ENCODE measurements at regions not wholly inside any gene's neighbourhood (a gene's known extent, or its start where the extent isn't known, plus 50 kb on each side); places are given as distances from the start of the nearest gene placed in this dataset.

DNA sequence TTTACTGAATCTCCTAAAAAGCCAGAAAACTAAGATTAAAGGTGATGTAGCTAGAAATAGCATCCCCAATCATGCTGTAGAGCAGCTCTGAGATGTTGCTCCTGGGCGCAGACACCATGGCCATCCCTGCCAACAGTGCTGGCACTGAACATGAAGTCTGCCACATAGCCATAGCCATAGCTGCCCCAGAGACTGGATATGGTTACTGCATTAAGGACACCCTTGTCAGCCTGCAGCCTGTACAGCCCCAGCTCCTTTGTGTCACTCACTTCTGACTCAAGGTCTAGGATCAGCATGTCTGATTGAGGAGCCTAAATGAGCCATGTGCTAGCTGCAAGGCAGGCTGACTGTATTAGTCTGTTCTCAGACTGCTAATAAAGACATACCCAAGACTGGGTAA is 284.6 kb downstream of the RPS24 start:
- Histone ChIP-seq H3K9me3 (no peaks in the 10 kb centered on the region), H3K4me1 (no peaks in the 10 kb centered on the region), H3K4me3 (no peak overlapping the region), H3K36me3 (replicated peaks) (no peaks in the 10 kb centered on the region), H3K27me3 (ENCODE audit: low read depth) (no peaks in the 10 kb centered on the region)
- in situ Hi-C loops (cut with MboI; ENCODE audit: low sequenced_read_pairs), result no loop called here
- no peak for DNase-seq (ENCODE audit: low spot score in 2 of 2)

DNA sequence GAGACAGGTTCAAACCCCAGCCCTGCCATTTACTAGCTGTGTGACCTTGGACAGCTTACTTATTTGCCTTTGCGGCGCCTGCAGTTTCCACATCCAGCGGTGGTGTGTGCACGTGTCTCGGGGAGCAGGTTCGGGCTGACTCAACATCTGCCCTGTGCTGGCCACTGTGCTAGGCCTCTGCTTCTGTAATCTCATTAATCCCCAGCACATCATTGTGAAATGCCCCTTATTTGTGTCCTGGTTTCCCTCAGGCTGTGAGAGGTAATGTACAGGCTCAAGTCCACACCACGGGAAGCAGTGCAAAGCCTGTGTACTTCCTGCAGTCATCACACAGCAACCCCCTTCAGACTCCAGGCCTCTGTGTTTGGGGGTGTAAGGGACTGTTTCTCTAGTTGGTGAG is 285.7 kb downstream of the RPS24 start:
- Histone ChIP-seq H3K27me3 (ENCODE audit: low read depth) (no peaks in the 10 kb centered on the region), H3K36me3 (replicated peaks) (no peaks in the 10 kb centered on the region)

DNA sequence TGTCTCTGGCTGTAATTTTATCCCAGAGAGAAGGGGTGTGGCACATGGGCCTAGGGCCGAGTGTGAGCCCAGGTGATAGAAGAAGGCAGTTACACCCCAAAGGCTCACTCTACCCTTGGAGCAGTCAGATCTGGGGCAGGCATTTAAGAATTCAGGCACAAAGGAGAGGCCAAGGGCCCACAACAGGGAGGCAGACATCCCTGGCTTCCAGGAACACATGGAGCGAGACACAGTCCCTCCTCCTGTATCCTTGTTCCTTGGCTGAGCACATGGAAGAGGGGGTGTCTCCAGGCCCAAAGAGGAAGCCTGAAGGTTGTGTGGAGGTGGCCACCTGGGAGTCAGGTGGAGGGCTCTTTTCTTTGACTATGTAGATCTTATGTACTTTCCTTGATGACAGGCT is 286.2 kb downstream of the RPS24 start:
- no peaks in the 10 kb centered on the region for H3K27me3 ChIP-seq (ENCODE audit: low read depth)
- no peaks in the 10 kb centered on the region for H3K4me1 ChIP-seq
- no peaks in the 10 kb centered on the region for H3K36me3 ChIP-seq (replicated peaks)
- H3K4me3 ChIP-seq, result no peak overlapping the region
- no peaks in the 10 kb centered on the region for H3K9me3 ChIP-seq
- no peak for DNase-seq (ENCODE audit: low spot score in 2 of 2)
- in situ Hi-C loops (cut with MboI; ENCODE audit: low sequenced_read_pairs), result no loop called here

More for the DNA sequence above, 285.7 kb downstream of the RPS24 start:
- no peaks in the 10 kb centered on the region for H3K9me3 ChIP-seq
- H3K4me3 ChIP-seq, result no peak overlapping the region
- no peaks in the 10 kb centered on the region for H3K4me1 ChIP-seq
- DNase-seq (ENCODE audit: low spot score in 2 of 2), result no peak
- in situ Hi-C loops (cut with MboI; ENCODE audit: low sequenced_read_pairs), result no loop called here

DNA sequence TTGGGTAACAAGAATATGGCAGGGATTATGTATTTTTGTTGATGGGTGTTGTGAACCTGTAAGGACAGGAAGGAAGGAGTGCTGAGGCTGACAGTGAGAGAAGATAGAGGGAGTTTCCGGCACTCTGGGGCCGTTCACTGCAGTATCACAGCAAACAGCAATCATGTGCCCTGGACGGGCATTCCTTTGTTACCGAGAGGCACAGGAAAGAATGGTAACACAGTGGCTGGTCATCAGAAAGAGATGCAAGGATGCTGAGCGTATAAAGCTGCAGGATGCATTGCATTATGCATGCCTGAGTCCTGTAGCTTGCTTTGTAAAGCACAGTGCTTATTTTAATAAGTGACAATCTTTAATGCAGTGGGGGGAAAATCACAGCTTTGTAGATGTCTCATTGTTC is 286.8 kb downstream of the RPS24 start:
- no peaks in the 10 kb centered on the region for H3K27me3 ChIP-seq (ENCODE audit: low read depth)
- H3K4me3 ChIP-seq, result no peak overlapping the region
- no peaks in the 10 kb centered on the region for H3K9me3 ChIP-seq
- H3K36me3 ChIP-seq (replicated peaks), result no peaks in the 10 kb centered on the region
- in situ Hi-C loops (cut with MboI; ENCODE audit: low sequenced_read_pairs), result no loop called here
- H3K4me1 ChIP-seq, result no peaks in the 10 kb centered on the region
- no peak for DNase-seq (ENCODE audit: low spot score in 2 of 2)

DNA sequence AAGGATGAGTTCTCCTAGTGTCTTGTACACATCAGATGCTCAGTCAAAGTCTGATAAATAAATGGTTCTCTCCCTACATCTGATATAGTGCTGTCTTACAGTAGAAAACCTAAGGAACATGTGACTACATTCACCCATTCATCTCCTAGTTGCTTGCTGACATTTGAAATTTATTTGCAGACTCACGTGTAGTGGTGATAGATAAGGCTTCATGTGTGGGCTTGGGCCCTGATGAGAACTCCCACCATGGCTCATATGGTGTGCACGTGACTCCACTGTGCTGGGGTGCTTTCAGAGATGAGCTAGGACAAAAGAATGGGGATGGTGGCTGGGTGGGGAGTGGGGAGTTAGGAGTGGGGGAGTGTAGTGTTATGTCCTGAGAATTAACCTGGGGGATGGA is 287.3 kb downstream of the RPS24 start:
- DNase-seq (ENCODE audit: low spot score in 2 of 2), result no peak
- no peaks in the 10 kb centered on the region for H3K4me1 ChIP-seq
- no peak overlapping the region for H3K4me3 ChIP-seq
- no peaks in the 10 kb centered on the region for H3K9me3 ChIP-seq
- in situ Hi-C loops (cut with MboI; ENCODE audit: low sequenced_read_pairs), result no loop called here
- no peaks in the 10 kb centered on the region for H3K27me3 ChIP-seq (ENCODE audit: low read depth)
- H3K36me3 ChIP-seq (replicated peaks), result no peaks in the 10 kb centered on the region

DNA sequence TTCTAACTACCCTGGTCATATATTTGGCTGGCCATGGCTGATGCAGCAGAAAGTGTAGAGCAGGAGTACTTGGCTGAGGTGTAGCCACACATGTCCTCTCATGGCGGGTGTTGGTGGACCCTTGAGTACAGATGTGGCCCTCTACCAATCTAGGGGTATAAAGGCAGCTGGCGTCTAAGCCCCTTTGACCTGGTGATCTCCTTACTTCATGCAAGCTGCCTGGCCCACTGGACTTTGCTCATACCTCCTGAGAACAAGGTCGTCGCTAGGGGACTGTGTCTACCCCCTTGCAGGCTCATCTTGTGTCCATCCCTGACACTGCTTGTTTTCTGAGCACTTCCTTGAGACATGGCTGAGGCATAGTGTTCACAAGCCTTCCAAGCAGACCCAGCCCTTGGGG is 287.8 kb downstream of the RPS24 start:
- in situ Hi-C loops (cut with MboI; ENCODE audit: low sequenced_read_pairs), result no loop called here
- no peaks in the 10 kb centered on the region for H3K9me3 ChIP-seq
- DNase-seq (ENCODE audit: low spot score in 2 of 2), result no peak

DNA sequence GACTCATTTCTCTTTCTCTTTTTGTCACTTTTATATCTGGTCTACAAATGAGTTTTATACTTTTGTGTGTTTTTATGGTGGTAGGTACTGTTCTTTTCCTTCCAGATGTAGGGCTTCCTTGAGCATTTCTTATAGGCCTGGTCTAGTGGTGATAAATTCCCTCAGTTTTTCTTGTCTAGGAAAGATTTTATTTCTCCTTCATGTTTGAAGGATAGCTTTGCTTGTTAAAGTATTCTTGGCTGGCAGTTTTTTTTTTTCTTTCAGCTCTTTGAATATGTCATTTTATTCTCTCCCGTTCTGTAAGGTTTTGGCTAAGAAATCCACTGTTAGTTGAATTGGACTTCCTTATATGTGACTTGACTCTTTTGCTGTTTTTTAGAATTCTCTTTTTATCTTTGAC is 292.7 kb downstream of the RPS24 start:
- Histone ChIP-seq H3K36me3 (replicated peaks) (no peaks in the 10 kb centered on the region), H3K4me3 (no peak overlapping the region), H3K4me1 (no peaks in the 10 kb centered on the region), H3K9me3 (no peaks in the 10 kb centered on the region), H3K27me3 (ENCODE audit: low read depth) (no peaks in the 10 kb centered on the region)
- DNase-seq (ENCODE audit: low spot score in 2 of 2), result no peak
- in situ Hi-C loops (cut with MboI; ENCODE audit: low sequenced_read_pairs), result no loop called here

More for the DNA sequence above, 287.8 kb downstream of the RPS24 start:
- no peak overlapping the region for H3K4me3 ChIP-seq
- no peaks in the 10 kb centered on the region for H3K27me3 ChIP-seq (ENCODE audit: low read depth)
- no peaks in the 10 kb centered on the region for H3K4me1 ChIP-seq
- H3K36me3 ChIP-seq (replicated peaks), result no peaks in the 10 kb centered on the region

DNA sequence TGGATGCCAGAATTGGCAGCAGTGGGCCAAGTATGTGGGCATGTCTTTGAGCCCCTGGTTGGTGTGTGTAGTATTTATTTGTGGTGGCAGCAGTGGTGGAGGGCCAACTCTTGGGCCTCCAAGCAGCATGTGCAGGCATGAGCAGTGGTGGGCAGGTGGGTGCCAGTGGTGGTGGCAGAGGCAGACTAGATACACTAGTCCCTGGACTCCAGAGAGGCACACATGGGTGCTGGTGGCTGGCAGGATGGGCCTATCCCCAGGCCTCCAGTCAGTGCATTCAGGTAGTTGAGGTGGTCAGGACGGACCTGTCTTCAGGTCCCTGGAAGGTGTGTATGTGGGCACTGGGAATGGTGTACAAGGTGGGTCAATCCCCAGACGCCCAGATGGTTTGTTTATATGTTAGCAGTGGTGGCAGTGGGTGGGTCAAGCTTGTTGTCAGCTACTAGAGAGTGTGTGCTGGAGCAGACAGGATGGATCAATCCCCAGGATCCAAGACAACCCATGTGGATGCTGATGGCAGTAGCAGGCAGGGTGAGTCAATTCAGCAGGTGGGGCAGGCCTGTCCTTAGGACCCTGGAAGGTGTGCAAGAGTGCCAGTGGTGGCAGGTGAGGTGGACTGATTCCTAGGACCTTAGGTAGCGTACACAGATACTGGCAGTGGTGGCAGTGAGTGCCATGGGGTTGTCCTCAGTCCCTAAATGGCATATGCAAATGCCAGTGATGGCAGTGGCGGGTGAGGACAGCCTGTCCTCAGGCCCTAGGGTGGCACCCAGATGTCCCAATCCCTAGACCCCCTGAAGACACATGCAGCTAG is 294.3 kb downstream of the RPS24 start:
- Histone ChIP-seq H3K36me3 (replicated peaks) (no peaks in the 10 kb centered on the region), H3K4me1 (no peaks in the 10 kb centered on the region), H3K4me3 (no peak overlapping the region), H3K9me3 (no peaks in the 10 kb centered on the region), H3K27me3 (ENCODE audit: low read depth) (no peaks in the 10 kb centered on the region)
- no peak for DNase-seq (ENCODE audit: low spot score in 2 of 2)
- in situ Hi-C loops (cut with MboI; ENCODE audit: low sequenced_read_pairs), result no loop called here

DNA sequence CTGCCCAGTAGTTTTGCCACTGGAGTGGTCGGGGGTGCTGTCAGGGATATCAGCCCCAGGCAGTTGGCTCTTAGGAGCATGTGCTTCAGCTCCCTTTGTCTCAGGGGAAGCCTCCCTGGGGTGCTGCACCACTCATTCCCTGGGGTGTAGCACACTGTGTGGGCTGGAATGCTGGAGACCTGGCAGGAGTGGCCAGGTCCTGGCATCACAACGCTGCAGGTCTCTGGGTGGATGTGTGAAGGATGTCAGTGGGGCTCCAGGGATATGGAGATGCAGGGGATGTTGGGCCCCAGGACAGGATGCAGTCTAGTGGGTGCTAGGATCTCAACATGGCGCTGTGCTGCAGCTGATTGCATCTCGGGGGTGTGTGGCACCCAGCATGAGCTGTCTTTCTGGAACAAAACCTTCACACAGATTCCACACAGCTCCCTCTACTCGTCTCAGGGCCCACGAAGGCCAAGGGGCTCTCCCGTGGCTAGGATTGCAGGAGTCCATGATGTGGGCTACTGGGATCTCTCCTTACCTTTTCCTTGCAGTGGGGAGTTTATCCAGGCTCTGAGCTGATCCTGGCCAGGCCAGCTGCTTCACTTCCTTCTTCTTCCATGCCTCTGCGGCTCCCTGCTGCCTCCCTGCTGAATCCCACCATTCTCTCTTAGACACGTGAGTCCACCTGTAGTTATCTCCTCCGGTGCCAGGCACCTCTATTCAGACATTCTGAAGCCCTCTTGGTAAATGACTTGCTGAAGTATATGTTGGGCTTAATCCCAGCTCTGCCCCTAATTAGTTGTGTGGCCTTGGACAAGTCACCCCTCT is 295.1 kb downstream of the RPS24 start:
- in situ Hi-C loops (cut with MboI; ENCODE audit: low sequenced_read_pairs), result no loop called here
- Histone ChIP-seq H3K36me3 (replicated peaks) (no peaks in the 10 kb centered on the region), H3K9me3 (no peaks in the 10 kb centered on the region), H3K4me3 (no peak overlapping the region), H3K27me3 (ENCODE audit: low read depth) (no peaks in the 10 kb centered on the region), H3K4me1 (no peaks in the 10 kb centered on the region)
- no peak for DNase-seq (ENCODE audit: low spot score in 2 of 2)

DNA sequence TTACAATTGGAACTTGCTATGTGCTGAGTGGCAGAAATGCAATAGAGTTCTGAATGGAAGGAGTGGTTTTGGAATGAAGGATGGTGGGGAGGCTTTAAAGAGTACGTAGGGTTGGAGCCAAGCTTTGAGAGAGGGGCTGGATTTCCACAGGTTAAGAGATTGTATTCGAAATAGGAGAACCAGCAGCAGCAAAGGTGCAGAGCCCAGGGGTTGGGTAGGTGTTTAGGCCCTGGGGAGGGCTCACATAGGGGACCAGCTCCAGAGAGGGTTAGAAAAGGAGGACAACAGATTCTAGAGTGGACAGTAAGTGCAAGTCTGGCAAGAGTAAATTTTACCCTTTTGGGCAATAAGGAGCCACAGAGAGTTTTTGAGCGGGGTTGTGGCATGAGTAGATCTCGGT is 297.2 kb downstream of the RPS24 start:
- Histone ChIP-seq H3K4me1 (no peaks in the 10 kb centered on the region), H3K9me3 (no peaks in the 10 kb centered on the region), H3K4me3 (no peak overlapping the region), H3K27me3 (ENCODE audit: low read depth) (no peaks in the 10 kb centered on the region), H3K36me3 (replicated peaks) (no peaks in the 10 kb centered on the region)
- no peak for DNase-seq (ENCODE audit: low spot score in 2 of 2)
- in situ Hi-C loops (cut with MboI; ENCODE audit: low sequenced_read_pairs), result no loop called here

DNA sequence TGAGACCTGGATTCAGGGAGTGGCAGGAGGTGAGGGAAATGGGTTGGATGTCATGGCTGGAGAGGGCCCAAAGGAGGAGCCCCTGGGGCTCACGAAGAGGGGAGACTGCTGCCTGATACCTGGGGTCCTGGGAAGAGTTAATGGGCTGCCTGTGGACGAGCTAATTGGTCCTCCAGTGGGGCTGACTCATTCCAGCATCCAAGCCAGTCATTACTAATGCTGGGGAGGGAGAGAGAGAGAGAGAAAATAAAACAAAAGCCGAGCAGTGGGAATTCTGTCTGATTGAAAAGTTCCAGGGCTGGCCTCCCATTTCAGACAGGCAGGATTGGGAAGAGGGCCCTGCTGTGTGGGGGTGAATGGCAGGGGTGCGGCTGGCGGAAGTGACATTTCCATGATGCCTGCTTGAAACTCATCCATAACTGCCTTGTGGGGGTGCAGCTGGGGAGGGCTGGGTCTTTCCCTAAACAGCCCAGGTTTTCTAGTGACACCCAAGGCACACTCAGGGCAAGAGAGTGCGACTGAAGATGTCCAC is 297.8 kb downstream of the RPS24 start:
- Histone ChIP-seq H3K9me3 (no peaks in the 10 kb centered on the region), H3K4me1 (no peaks in the 10 kb centered on the region), H3K4me3 (no peak overlapping the region), H3K27me3 (ENCODE audit: low read depth) (no peaks in the 10 kb centered on the region), H3K36me3 (replicated peaks) (no peaks in the 10 kb centered on the region)
- in situ Hi-C loops (cut with MboI; ENCODE audit: low sequenced_read_pairs), result no loop called here
- DNase-seq (ENCODE audit: low spot score in 2 of 2), result no peak

DNA sequence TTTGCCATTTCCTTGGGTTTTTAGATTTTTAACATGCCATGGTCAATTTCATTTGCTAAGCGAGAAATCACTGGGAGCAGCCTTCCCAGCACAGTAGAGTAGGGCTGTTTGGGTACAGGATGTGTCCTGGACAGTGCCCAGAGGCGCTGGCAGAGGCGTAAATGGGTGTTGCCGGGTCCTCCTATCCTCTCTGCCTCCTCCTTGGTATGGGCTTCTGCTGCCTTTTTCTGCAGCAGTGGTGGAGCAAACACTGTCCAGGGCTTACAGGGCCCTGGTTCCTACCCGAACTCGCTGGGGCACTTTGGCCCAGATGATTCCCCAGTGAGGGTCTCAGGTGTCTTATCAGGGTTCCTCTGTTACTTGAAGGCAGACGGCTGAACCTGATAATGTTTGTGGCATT is 298.3 kb downstream of the RPS24 start:
- DNase-seq (ENCODE audit: low spot score in 2 of 2), result no peak
- no peaks in the 10 kb centered on the region for H3K36me3 ChIP-seq (replicated peaks)
- H3K27me3 ChIP-seq (ENCODE audit: low read depth), result no peaks in the 10 kb centered on the region
- H3K4me1 ChIP-seq, result no peaks in the 10 kb centered on the region
- H3K9me3 ChIP-seq, result no peaks in the 10 kb centered on the region
- in situ Hi-C loops (cut with MboI; ENCODE audit: low sequenced_read_pairs), result no loop called here
- H3K4me3 ChIP-seq, result no peak overlapping the region

DNA sequence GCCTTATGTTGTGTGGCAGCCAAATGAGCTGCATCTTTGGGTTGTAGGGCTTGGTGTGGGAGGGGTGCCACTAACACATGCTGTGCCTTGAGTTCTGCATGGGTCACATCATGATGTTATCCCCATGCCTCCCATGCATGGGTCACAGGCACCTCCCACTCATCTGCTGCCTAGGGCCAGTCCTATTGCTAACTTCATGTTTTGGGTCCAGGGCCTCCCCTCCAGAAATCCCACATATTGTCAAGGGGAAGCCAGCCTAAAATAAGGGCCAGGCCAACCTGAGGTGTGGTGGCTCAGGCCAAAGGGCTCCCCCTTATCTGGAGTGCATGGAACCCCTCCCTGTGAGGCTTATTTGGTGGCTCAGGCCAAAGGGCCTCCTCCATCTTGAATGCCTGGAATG is 299.0 kb downstream of the RPS24 start:
- DNase-seq (ENCODE audit: low spot score in 2 of 2), result no peak
- Histone ChIP-seq H3K9me3 (no peaks in the 10 kb centered on the region), H3K36me3 (replicated peaks) (no peaks in the 10 kb centered on the region), H3K27me3 (ENCODE audit: low read depth) (no peaks in the 10 kb centered on the region), H3K4me1 (no peaks in the 10 kb centered on the region), H3K4me3 (no peak overlapping the region)
- in situ Hi-C loops (cut with MboI; ENCODE audit: low sequenced_read_pairs), result no loop called here

Data from HAP-1 (cell line).